GM23248 (cell line): ENCODE measurements at regions not wholly inside any gene's neighbourhood (a gene's known extent, or its start where the extent isn't known, plus 50 kb on each side); places are given as distances from the start of the nearest gene placed in this dataset.
"Not testable (repeated sequence)": the region's sequence is repeated elsewhere in the genome, so short reads cannot be mapped to it uniquely, and the experiment has no call there.

Source experiments
- DNase-seq: peaks from one replicate; pipeline ENCODE4 v3.0.0-alpha.2; 2015
- H2AFZ ChIP-seq: fragments of 200-600 bp; sonication (generic); 2 replicates; pipeline ENCODE4 v1.6.1; 2016; ENCODE audit warnings: antibody characterized with exemption
- H3F3A ChIP-seq: fragments of 200-600 bp; sonication (generic); 2 replicates; pipeline ENCODE4 v1.6.1; 2016; ENCODE audit warnings: mild to moderate bottlenecking, antibody characterized with exemption, mixed run types; ENCODE audit not compliant: insufficient read depth
- H3K27ac ChIP-seq: fragments of 200-600 bp; sonication (generic); 2 replicates; pipeline ENCODE4 v1.5.1; 2016; ENCODE audit warnings: mild to moderate bottlenecking
- H3K27me3 ChIP-seq: fragments of 200-600 bp; sonication (generic); replicated peaks from 2 replicates; pipeline ENCODE4 v1.6.1; 2016; ENCODE audit warnings: mild to moderate bottlenecking; ENCODE audit not compliant: insufficient read depth
- H3K36me3 ChIP-seq: fragments of 200-600 bp; sonication (generic); 2 replicates; pipeline ENCODE4 v1.6.1; 2016; ENCODE audit warnings: low read depth, mild to moderate bottlenecking
- H3K4me1 ChIP-seq: fragments of 200-600 bp; sonication (generic); 2 replicates; pipeline ENCODE4 v1.6.1; 2016; ENCODE audit warnings: mild to moderate bottlenecking; ENCODE audit not compliant: insufficient read depth
- H3K4me2 ChIP-seq: fragments of 200-600 bp; sonication (generic); one replicate; pipeline ENCODE4 v1.6.1; 2016; ENCODE audit warnings: mild to moderate bottlenecking; ENCODE audit not compliant: unreplicated experiment
- H3K4me3 ChIP-seq: fragments of 200-600 bp; sonication (generic); 2 replicates; pipeline ENCODE4 v1.5.1; 2016; ENCODE audit warnings: mild to moderate bottlenecking
- H3K79me2 ChIP-seq: fragments of 200-600 bp; sonication (generic); 2 replicates; pipeline ENCODE4 v1.6.1; 2016; ENCODE audit warnings: mild to moderate bottlenecking; ENCODE audit not compliant: insufficient read depth
- H3K9ac ChIP-seq: fragments of 200-600 bp; sonication (generic); 2 replicates; pipeline ENCODE4 v1.6.1; 2016; ENCODE audit warnings: mild to moderate bottlenecking
- H3K9me2 ChIP-seq: fragments of 200-600 bp; sonication (generic); 2 replicates; pipeline ENCODE4 v1.6.1; 2016; ENCODE audit warnings: mixed run types, mild to moderate bottlenecking, moderate library complexity; ENCODE audit not compliant: insufficient read depth
- H3K9me3 ChIP-seq: fragments of 200-600 bp; sonication (generic); one replicate; pipeline ENCODE4 v1.6.1; 2017; ENCODE audit warnings: low read depth
- H4K20me1 ChIP-seq: fragments of 200-600 bp; sonication (generic); 2 replicates; pipeline ENCODE4 v1.6.0; 2016; ENCODE audit not compliant: insufficient read depth
- EZH2 ChIP-seq: fragments of 200-600 bp; sonication (generic); IDR thresholded peaks from 2 replicates; pipeline ENCODE4 v1.6.1; 2018; ENCODE audit warnings: antibody characterized with exemption, mild to moderate bottlenecking; ENCODE audit not compliant: insufficient read depth, poor library complexity, severe bottlenecking
- EZH2phosphoT487 ChIP-seq: fragments of 200-600 bp; sonication (generic); IDR thresholded peaks from 2 replicates; pipeline ENCODE4 v1.6.1; 2018; ENCODE audit warnings: antibody characterized with exemption, moderate library complexity, mild to moderate bottlenecking, low read depth; ENCODE audit not compliant: insufficient read depth
- WGBS, 2 experiments: methylation state at CpG; one replicate each; pipeline ENCODE4 v1.1.6; 2015 to 2017; ENCODE audit warnings: low lambda C conversion rate in 2 of 2, low coverage in 1 of 2; ENCODE audit errors: missing lambda C conversion rate in 2 of 2; 5-methylcytosine and 5-hydroxymethylcytosine counted together
- in situ Hi-C: fragments of 300-500 bp; cut with MboI; formaldehyde crosslinking; loops from 2 replicates; pipeline ENCODE4 v1.15.0; 2020

- Histone ChIP-seq H3F3A (no peaks in the 10 kb centered on the region), H3K4me3 (no peak overlapping the region), H3K9me3 (no peaks in the 10 kb centered on the region), H3K9ac (no peak overlapping the region), H3K27ac (no peak overlapping the region), H3K9me2 (no peaks in the 10 kb centered on the region), H3K4me1 (no peaks in the 10 kb centered on the region), H3K4me2 (no peak overlapping the region), H2AFZ (no peak overlapping the region), H4K20me1 (no peaks in the 10 kb centered on the region), H3K36me3 (no peaks in the 10 kb centered on the region), H3K27me3 (no peaks in the 10 kb centered on the region), H3K79me2 (no peaks in the 10 kb centered on the region)
- WGBS, 2 experiments: 86 to 93% methylated on average over 9 of the region's 9 CpGs
- no peak for TF ChIP-seq EZH2
- no peak for TF ChIP-seq EZH2phosphoT487
- in situ Hi-C loops: no loop called here
- no peak for DNase-seq
Observed at GRCh38 chr7:36058020-36058592, 94.9 kb upstream of the EEPD1 start.

GRCh38 chr7:36060388-36060787 lies 92.7 kb upstream of the EEPD1 start:
- H3K36me3 ChIP-seq, H3K9me2 ChIP-seq, H3K79me2 ChIP-seq, H2AFZ ChIP-seq, in situ Hi-C loops, DNase-seq, H3K4me2 ChIP-seq, H3K27me3 ChIP-seq, H3K9ac ChIP-seq, H3K4me3 ChIP-seq, H3K27ac ChIP-seq, H3K9me3 ChIP-seq, H3K4me1 ChIP-seq, H4K20me1 ChIP-seq, H3F3A ChIP-seq: not testable (repeated sequence)
- WGBS, 2 experiments: 74 to 75% methylated on average over 11 of the region's 11 CpGs

GRCh38 chr7:36062154-36062815 lies 90.8 kb upstream of the EEPD1 start:
- TF ChIP-seq EZH2 (no peak), EZH2phosphoT487 (no peak)
- no peaks in the 10 kb centered on the region for H3K9me2 ChIP-seq
- in situ Hi-C loops: no loop called here
- H2AFZ ChIP-seq: no peak overlapping the region
- no peak overlapping the region for H3K4me3 ChIP-seq
- no peaks in the 10 kb centered on the region for H3F3A ChIP-seq
- no peaks in the 10 kb centered on the region for H3K36me3 ChIP-seq
- no peak for DNase-seq
- no peaks in the 10 kb centered on the region for H3K9me3 ChIP-seq
- H3K4me2 ChIP-seq: no peak overlapping the region
- H3K27ac ChIP-seq: no peak overlapping the region
- no peaks in the 10 kb centered on the region for H3K4me1 ChIP-seq
- no peak overlapping the region for H3K9ac ChIP-seq
- no peaks in the 10 kb centered on the region for H4K20me1 ChIP-seq
- H3K79me2 ChIP-seq: no peaks in the 10 kb centered on the region
- WGBS, 2 experiments: 36 to 43% methylated on average over 4 of the region's 4 CpGs
- H3K27me3 ChIP-seq: no peaks in the 10 kb centered on the region

GRCh38 chr7:36064676-36065075 lies 88.4 kb upstream of the EEPD1 start:
- Histone ChIP-seq H3K36me3 (no peaks in the 10 kb centered on the region), H3K4me1 (no peaks in the 10 kb centered on the region), H3K9me2 (no peaks in the 10 kb centered on the region), H3K4me2 (no peak overlapping the region), H3K9ac (no peak overlapping the region), H4K20me1 (no peaks in the 10 kb centered on the region), H3K4me3 (no peak overlapping the region), H3K79me2 (no peaks in the 10 kb centered on the region), H3K27ac (no peak overlapping the region), H3F3A (no peaks in the 10 kb centered on the region), H2AFZ (no peak overlapping the region), H3K27me3 (no peaks in the 10 kb centered on the region), H3K9me3 (no peaks in the 10 kb centered on the region)
- TF ChIP-seq EZH2: no peak
- TF ChIP-seq EZH2phosphoT487: no peak
- WGBS, 2 experiments: 57 to 65% methylated on average over 3 of the region's 3 CpGs
- in situ Hi-C loops: no loop called here
- no peak for DNase-seq

- H4K20me1 ChIP-seq, in situ Hi-C loops, H3K4me3 ChIP-seq, H2AFZ ChIP-seq, DNase-seq, H3K36me3 ChIP-seq, H3K4me1 ChIP-seq, H3K9me3 ChIP-seq, H3K9ac ChIP-seq, H3K9me2 ChIP-seq, H3K27me3 ChIP-seq, H3F3A ChIP-seq, H3K79me2 ChIP-seq, H3K27ac ChIP-seq, H3K4me2 ChIP-seq: not testable (repeated sequence)
- 69 to 73% methylated on average over 10 of the region's 10 CpGs for WGBS, 2 experiments
Observed at GRCh38 chr7:36065563-36066342, 87.3 kb upstream of the EEPD1 start.
